ENCODE measurements at regions not wholly inside any gene's neighbourhood (a gene's known extent, or its start where the extent isn't known, plus 50 kb on each side); places are given as distances from the start of the nearest gene placed in this dataset.

- no peak overlapping the region for H3K4me3 ChIP-seq (ENCODE audit: low read depth, low read length)
- TF ChIP-seq CTCF (IDR thresholded peaks at IDR 0.05; ENCODE audit: low read depth, low read length) = no peak
Observed at GRCh38 chr16:54493061-54493460, 206.5 kb upstream of the IRX3 start.

GRCh38 chr16:54490112-54490488 is 203.5 kb upstream of the IRX3 start:
- TF ChIP-seq CTCF (IDR thresholded peaks at IDR 0.05; ENCODE audit: low read depth, low read length) = no peak
- no peak overlapping the region for H3K4me3 ChIP-seq (ENCODE audit: low read depth, low read length)

- TF ChIP-seq CTCF (IDR thresholded peaks at IDR 0.05; ENCODE audit: low read depth, low read length) = no peak
- H3K4me3 ChIP-seq (ENCODE audit: low read depth, low read length) = no peak overlapping the region
Observed at GRCh38 chr16:54489225-54490111, 202.9 kb upstream of the IRX3 start.

GRCh38 chr16:54488729-54489128 is 202.1 kb upstream of the IRX3 start:
- no peak for TF ChIP-seq CTCF (IDR thresholded peaks at IDR 0.05; ENCODE audit: low read depth, low read length)
- no peak overlapping the region for H3K4me3 ChIP-seq (ENCODE audit: low read depth, low read length)

GRCh38 chr16:54487933-54488332 is 201.3 kb upstream of the IRX3 start:
- no peak for TF ChIP-seq CTCF (IDR thresholded peaks at IDR 0.05; ENCODE audit: low read depth, low read length)

GRCh38 chr16:54484700-54485099 is 198.1 kb upstream of the IRX3 start:
- no peak overlapping the region for H3K4me3 ChIP-seq (ENCODE audit: low read depth, low read length)
- TF ChIP-seq CTCF (IDR thresholded peaks at IDR 0.05; ENCODE audit: low read depth, low read length) = no peak

More at GRCh38 chr16:54487933-54488332, 201.3 kb upstream of the IRX3 start:
- H3K4me3 ChIP-seq (ENCODE audit: low read depth, low read length) = no peak overlapping the region

GRCh38 chr16:54482892-54483574 is 196.4 kb upstream of the IRX3 start:
- no peak for TF ChIP-seq CTCF (IDR thresholded peaks at IDR 0.05; ENCODE audit: low read depth, low read length)
- H3K4me3 ChIP-seq (ENCODE audit: low read depth, low read length) = no peak overlapping the region

Measured in WI38 (cell line).